Heart left ventricle (tissue), 16 donors: ENCODE measurements at regions not wholly inside any gene's neighbourhood (a gene's known extent, or its start where the extent isn't known, plus 50 kb on each side); places are given as distances from the start of the nearest gene placed in this dataset.

ENCODE experiments used
- ATAC-seq, 4 donors: fragments of 200-7000 bp; cut with Tn5 transposase; one replicate each; pipeline ENCODE4 v1.9.1; 2020 to 2022; ENCODE audit warnings: moderate library complexity in 4 of 4, mild to moderate bottlenecking in 3 of 4, moderate number of reproducible peaks in 1 of 4
- DNase-seq, 5 donors: peaks; one replicate each; pipeline ENCODE4 v3.0.0-alpha.2; 2020
- H3K27ac ChIP-seq, 12 donors: fragments of 200-600 bp; sonication (generic) in 4 of 12; one replicate each; pipeline versions ENCODE4 v1.5.0 to v1.8.0; 2016 to 2022; ENCODE audit warnings: mild to moderate bottlenecking in 2 of 12
- H3K27me3 ChIP-seq, 9 donors: fragments of 200-600 bp; sonication (generic) in 2 of 9; one replicate each; pipeline versions ENCODE4 v1.5.1 to v1.8.0; 2016 to 2022; ENCODE audit warnings: mild to moderate bottlenecking in 3 of 9
- H3K36me3 ChIP-seq, 9 donors: fragments of 200-600 bp; sonication (generic) in 2 of 9; one replicate each; pipeline versions ENCODE4 v1.5.0 to v1.8.0; 2018 to 2022; ENCODE audit warnings: mild to moderate bottlenecking in 2 of 9
- H3K4me1 ChIP-seq, 12 donors: fragments of 200-600 bp; sonication (generic) in 4 of 12; one replicate each; pipeline versions ENCODE4 v1.5.0 to v1.8.0; 2016 to 2022; ENCODE audit warnings: mild to moderate bottlenecking in 3 of 12
- H3K4me3 ChIP-seq, 12 donors: fragments of 200-600 bp; sonication (generic) in 4 of 12; one replicate each; pipeline versions ENCODE4 v1.5.0 to v1.8.0; 2017 to 2022; ENCODE audit warnings: mild to moderate bottlenecking in 9 of 12, moderate library complexity in 4 of 12
- H3K9me3 ChIP-seq, 12 donors: fragments of 200-600 bp; sonication (generic) in 4 of 12; one replicate each; pipeline versions ENCODE4 v1.5.0 to v1.8.0; 2016 to 2022; ENCODE audit warnings: mild to moderate bottlenecking in 1 of 12
- CTCF ChIP-seq, 12 donors: fragments of 200-600 bp; sonication (generic) in 4 of 12; IDR thresholded peaks; one replicate each; pipeline versions ENCODE4 v1.5.0 to v1.8.0; 2018 to 2022; ENCODE audit warnings: antibody characterized with exemption in 12 of 12, mild to moderate bottlenecking in 5 of 12
- POLR2A ChIP-seq, 2 donors: fragments of 450-650 bp; IDR thresholded peaks; one replicate each; pipeline ENCODE4 v1.6.1; 2017; ENCODE audit warnings: antibody characterized with exemption in 2 of 2, mild to moderate bottlenecking in 2 of 2, moderate library complexity in 2 of 2
- WGBS, 4 donors: extraction: QIAGEN DNeasy Blood & Tissue Kit in 2 of 4; methylation state at CpG; one replicate each; pipeline versions ENCODE4 v1.1.5 to v1.1.7; 2013 to 2018; 5-methylcytosine and 5-hydroxymethylcytosine counted together
- intact Hi-C, 10 donors: fragments of 100-400 bp; cut with DNase I; formaldehyde crosslinking; loops; one replicate each; pipeline versions ENCODE4 v1.11.1 to v1.14.2; 2022
- donor health status: ischemic (EF 13 %, LVEDD 7.1; RV severe dilation, severe dysfunction).
- donor health status: healthy with polysubstance abuse.
- donor health status: DM: no; HTN: yes; CAD: no.
- donor health status: DM: no; HTN: no; CAD: no.
- donor health status: ischemic (EF 25% LVEDD 6.9; RV normal size, moderate dysfunction).
- donor health status: ischemic (EF 25% LVEDD 5.7; RV mildly dilated, moderate dysfunction).
- donor health status: healthy.
- donor health status: DM: yes; HTN: yes; CAD: no.
- donor health status: ischemic (EF 35%, LVEDD 5.7; RV mildly dilated, moderate dysfunction).
- donor health status: nonischemic (EF 11% LVEDD 7.7; RV severe dilation, severe dysfunction).
- donor health status: DM: yes; HTN: yes; CAD: no.
- donor health status: PGD.
- donor health status: ischemic (EF 29% LVEDD 5.4; RV normal size, mild dysfunction).
- donor health status: nonischemic (EF 23%, LVEDD 6.1; RV moderate dilation, normal function).

- intact Hi-C loops: no loop called here
- Histone ChIP-seq H3K36me3 (no peaks in the 10 kb centered on the region), H3K27ac (no peak overlapping the region), H3K27me3 (no peaks in the 10 kb centered on the region), H3K4me3 (no peak overlapping the region), H3K9me3 (no peaks in the 10 kb centered on the region), H3K4me1 (no peaks in the 10 kb centered on the region)
- ATAC-seq (no peak), DNase-seq (no peak)
- 79 to 83% (median 80%) methylated on average over 5 of the region's 5 CpGs for WGBS, 4 donors
- TF ChIP-seq POLR2A (IDR thresholded peaks at IDR 0.05) (no peak), CTCF (IDR thresholded peaks at IDR 0.05) (no peak)
Observed at GRCh38 chr11:26102325-26102724, 229.6 kb upstream of the ANO3 start.

GRCh38 chr11:26105762-26106423, 226.0 kb upstream of the ANO3 start:
- intact Hi-C loops: no loop called here
- Histone ChIP-seq H3K36me3 (no peaks in the 10 kb centered on the region), H3K27ac (no peak overlapping the region), H3K27me3 (no peaks in the 10 kb centered on the region), H3K4me1 (no peaks in the 10 kb centered on the region), H3K4me3 (no peak overlapping the region), H3K9me3 (no peaks in the 10 kb centered on the region)
- DNase-seq (no peak), ATAC-seq (no peak)
- WGBS, 4 donors: 66 to 71% (median 69%) methylated on average over 4 of the region's 4 CpGs
- TF ChIP-seq CTCF (IDR thresholded peaks at IDR 0.05): no peak
- TF ChIP-seq POLR2A (IDR thresholded peaks at IDR 0.05): no peak

- H3K4me1 ChIP-seq: no peaks in the 10 kb centered on the region
- no peak overlapping the region for H3K27ac ChIP-seq
- intact Hi-C loops: no loop called here
- H3K4me3 ChIP-seq: no peak overlapping the region
- 77 to 81% (median 78%) methylated on average over 1 of the region's 1 CpG for WGBS, 4 donors
- no peak for TF ChIP-seq POLR2A (IDR thresholded peaks at IDR 0.05)
- no peak for TF ChIP-seq CTCF (IDR thresholded peaks at IDR 0.05)
- H3K9me3 ChIP-seq: no peaks in the 10 kb centered on the region
- H3K27me3 ChIP-seq: no peaks in the 10 kb centered on the region
- H3K36me3 ChIP-seq: no peaks in the 10 kb centered on the region
- DNase-seq (no peak), ATAC-seq (no peak)
Observed at GRCh38 chr11:26106726-26107125, 225.2 kb upstream of the ANO3 start.

GRCh38 chr11:26109658-26110368, 222.1 kb upstream of the ANO3 start:
- DNase-seq (no peak), ATAC-seq (no peak)
- Histone ChIP-seq H3K27me3 (no peaks in the 10 kb centered on the region), H3K27ac (no peak overlapping the region), H3K9me3 (peaks cover 0 to 9% (median 0%) of the 10 kb centered on the region in 12 donors), H3K36me3 (no peaks in the 10 kb centered on the region), H3K4me3 (no peak overlapping the region), H3K4me1 (no peaks in the 10 kb centered on the region)
- no peak for TF ChIP-seq CTCF (IDR thresholded peaks at IDR 0.05)
- no peak for TF ChIP-seq POLR2A (IDR thresholded peaks at IDR 0.05)
- WGBS, 4 donors: 48 to 64% (median 50%) methylated on average over 2 of the region's 2 CpGs
- intact Hi-C loops: no loop called here
